Sigmoid colon (tissue), 4 donors: ENCODE measurements at regions not wholly inside any gene's neighbourhood (a gene's known extent, or its start where the extent isn't known, plus 50 kb on each side); places are given as distances from the start of the nearest gene placed in this dataset.

Experiments
- CTCF ChIP-seq, 4 experiments: fragments of 450-650 bp in 3 of 4; fragments of 200-600 bp in 1 of 4; IDR thresholded peaks; one replicate each; pipeline ENCODE4 v1.5.1; 2016 to 2019; ENCODE audit warnings: antibody characterized with exemption in 4 of 4, mild to moderate bottlenecking in 3 of 4, moderate library complexity in 2 of 4
- EP300 ChIP-seq, 4 donors: sonication (generic); formaldehyde crosslinking; IDR thresholded peaks; one replicate each; pipeline ENCODE4 v1.6.1; 2017; ENCODE audit warnings: antibody characterized with exemption in 4 of 4
- POLR2AphosphoS5 ChIP-seq, 4 donors: sonication (generic); formaldehyde crosslinking; IDR thresholded peaks; one replicate each; pipeline ENCODE4 v1.6.1; 2017; ENCODE audit warnings: antibody characterized with exemption in 4 of 4

GRCh38 chr4:89380980-89381379 lies 73.4 kb upstream of the GPRIN3 start:
- TF ChIP-seq CTCF (IDR thresholded peaks at IDR 0.05) (no peak), POLR2AphosphoS5 (IDR thresholded peaks at IDR 0.05) (no peak), EP300 (IDR thresholded peaks at IDR 0.05) (no peak)
